ENCODE measurements at regions not wholly inside any gene's neighbourhood (a gene's known extent, or its start where the extent isn't known, plus 50 kb on each side); places are given as distances from the start of the nearest gene placed in this dataset.

GRCh38 chr6:144911322-144911721 is 626.2 kb downstream of the UTRN start:
- no peak overlapping the region for H2BK15ac ChIP-seq (ENCODE audit: low read depth, low read length)
- H4K5ac ChIP-seq (ENCODE audit: insufficient read length, low read depth, low read length), result no peak overlapping the region
- no peak overlapping the region for H3K56ac ChIP-seq (ENCODE audit: insufficient read length, low read depth, low read length)
- no peak overlapping the region for H3K27ac ChIP-seq (ENCODE audit: insufficient read length, low read depth, low read length)
- no peaks in the 10 kb centered on the region for H4K20me1 ChIP-seq (ENCODE audit: control insufficient read depth, insufficient read depth, insufficient read length)
- no peak overlapping the region for H3K23ac ChIP-seq (ENCODE audit: insufficient read length, low read depth, low read length)
- H3T11ph ChIP-seq (ENCODE audit: low read length), result no peak overlapping the region
- no peak overlapping the region for H3K4ac ChIP-seq (ENCODE audit: low read depth, low read length)
- no peak overlapping the region for H3K4me2 ChIP-seq (ENCODE audit: insufficient read depth, insufficient read length, low read length)
- no peaks in the 10 kb centered on the region for H3K79me2 ChIP-seq (ENCODE audit: insufficient read depth, low read length)
- H2BK20ac ChIP-seq (ENCODE audit: low read depth, low read length, poor library complexity, severe bottlenecking), result no peak overlapping the region
- H3K23me2 ChIP-seq (ENCODE audit: insufficient read length, low read depth, low read length, poor library complexity, severe bottlenecking), result no peaks in the 10 kb centered on the region
- no peak overlapping the region for H3K27ac Mint-ChIP-seq
- peaks cover 0 to 22% (median 3%) of the 10 kb centered on the region in 3 experiments; a peak in 5 of 7 replicates for H3K36me3 Mint-ChIP-seq (ENCODE audit: insufficient read depth in 1 of 3, low read depth in 3 of 3)
- no peaks in the 10 kb centered on the region for H3K4me1 ChIP-seq (ENCODE audit: insufficient read depth, low read length)
- DNase-seq, result no peak
- no peak overlapping the region for H3K14ac ChIP-seq (ENCODE audit: insufficient read depth, low read length)
- H2BK5ac ChIP-seq (ENCODE audit: insufficient read length, low read length), result no peak overlapping the region
- H4K91ac ChIP-seq (ENCODE audit: insufficient read length, low read depth, low read length), result no peak overlapping the region
- H2BK120ac ChIP-seq (ENCODE audit: low read depth, low read length, poor library complexity, severe bottlenecking), result no peak overlapping the region
- H2AK5ac ChIP-seq (ENCODE audit: insufficient read length, low read length), result no peak overlapping the region
- H3K79me1 ChIP-seq (ENCODE audit: insufficient read depth, low read depth, low read length, poor library complexity, severe bottlenecking), result no peaks in the 10 kb centered on the region
- H3K4me1 Mint-ChIP-seq, result peaks cover 0 to 4% of the 10 kb centered on the region in 2 experiments; a peak in 1 of 4 replicates
- H3K9me3 Mint-ChIP-seq, result peaks cover 0 to 3% of the 10 kb centered on the region in 2 experiments; a peak in 3 of 5 replicates
- H3K4me3 Mint-ChIP-seq, result no peak overlapping the region
- no peaks in the 10 kb centered on the region for H3K27me3 Mint-ChIP-seq (ENCODE audit: low read depth)
- H2AFZ ChIP-seq (ENCODE audit: low read length), result no peak overlapping the region
- H2BK12ac ChIP-seq (ENCODE audit: insufficient read length, low read depth, low read length), result no peak overlapping the region
- no peaks in the 10 kb centered on the region for H3K27me3 ChIP-seq (ENCODE audit: insufficient read depth, low read length)
- no peak overlapping the region for H3K9ac ChIP-seq (ENCODE audit: extremely low read depth, insufficient read length, low read length)
- no CpG with 5 or more reads among the region's 2 CpGs for WGBS (ENCODE audit: extremely low coverage, insufficient read length, low lambda C conversion rate)
- no peak overlapping the region for H3K18ac ChIP-seq (ENCODE audit: insufficient read length, low read depth, low read length)
- no peaks in the 10 kb centered on the region for H3K9me3 ChIP-seq (ENCODE audit: control insufficient read depth, low read depth, low read length)
- TF ChIP-seq, protein P1, sequence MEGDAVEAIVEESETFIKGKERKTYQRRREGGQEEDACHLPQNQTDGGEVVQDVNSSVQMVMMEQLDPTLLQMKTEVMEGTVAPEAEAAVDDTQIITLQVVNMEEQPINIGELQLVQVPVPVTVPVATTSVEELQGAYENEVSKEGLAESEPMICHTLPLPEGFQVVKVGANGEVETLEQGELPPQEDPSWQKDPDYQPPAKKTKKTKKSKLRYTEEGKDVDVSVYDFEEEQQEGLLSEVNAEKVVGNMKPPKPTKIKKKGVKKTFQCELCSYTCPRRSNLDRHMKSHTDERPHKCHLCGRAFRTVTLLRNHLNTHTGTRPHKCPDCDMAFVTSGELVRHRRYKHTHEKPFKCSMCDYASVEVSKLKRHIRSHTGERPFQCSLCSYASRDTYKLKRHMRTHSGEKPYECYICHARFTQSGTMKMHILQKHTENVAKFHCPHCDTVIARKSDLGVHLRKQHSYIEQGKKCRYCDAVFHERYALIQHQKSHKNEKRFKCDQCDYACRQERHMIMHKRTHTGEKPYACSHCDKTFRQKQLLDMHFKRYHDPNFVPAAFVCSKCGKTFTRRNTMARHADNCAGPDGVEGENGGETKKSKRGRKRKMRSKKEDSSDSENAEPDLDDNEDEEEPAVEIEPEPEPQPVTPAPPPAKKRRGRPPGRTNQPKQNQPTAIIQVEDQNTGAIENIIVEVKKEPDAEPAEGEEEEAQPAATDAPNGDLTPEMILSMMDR (conservative IDR thresholded peaks at IDR 0.05), result no peak
- H4K8ac ChIP-seq (replicated peaks; ENCODE audit: insufficient read length, low read depth, low read length), result no peak overlapping the region

All from H9 (cell line).